Mesothelial cell of epicardium (in vitro differentiated cells): ENCODE measurements at regions not wholly inside any gene's neighbourhood (a gene's known extent, or its start where the extent isn't known, plus 50 kb on each side); places are given as distances from the start of the nearest gene placed in this dataset.
A peak's percentile ranks its signal among the peaks of the same experiment; 100 is the strongest.
"Not testable (repeated sequence)": the region's sequence is repeated elsewhere in the genome, so short reads cannot be mapped to it uniquely, and the experiment has no call there.

Experiments
- DNase-seq, 2 experiments: peaks; one replicate each; pipeline ENCODE4 v3.0.0; 2021; ENCODE audit warnings: low spot score in 2 of 2; ENCODE audit not compliant: unreplicated experiment in 2 of 2
- H3K27ac Mint-ChIP-seq: 2 replicates; pipeline ENCODE4 v1.8.0; 2021; ENCODE audit warnings: mixed read lengths
- H3K27me3 Mint-ChIP-seq: 2 replicates; pipeline ENCODE4 v1.8.0; 2021; ENCODE audit warnings: low read depth, mixed read lengths
- H3K36me3 Mint-ChIP-seq: 2 replicates; pipeline ENCODE4 v1.8.0; 2021; ENCODE audit warnings: mixed read lengths
- H3K4me1 Mint-ChIP-seq: 2 replicates; pipeline ENCODE4 v1.8.0; 2021; ENCODE audit warnings: mixed read lengths
- H3K4me3 Mint-ChIP-seq: 2 replicates; pipeline ENCODE4 v1.8.0; 2021; ENCODE audit warnings: mild to moderate bottlenecking, moderate library complexity, mixed read lengths
- H3K9me3 Mint-ChIP-seq: 2 replicates; pipeline ENCODE4 v1.8.0; 2021; ENCODE audit warnings: mixed read lengths
- TF ChIP-seq, protein P1 (sequence below): fragments of 200-600 bp; sonication (generic); IDR thresholded peaks from one replicate; pipeline ENCODE4 v1.5.0; 2021; ENCODE audit warnings: antibody characterized with exemption; ENCODE audit not compliant: unreplicated experiment

DNA sequence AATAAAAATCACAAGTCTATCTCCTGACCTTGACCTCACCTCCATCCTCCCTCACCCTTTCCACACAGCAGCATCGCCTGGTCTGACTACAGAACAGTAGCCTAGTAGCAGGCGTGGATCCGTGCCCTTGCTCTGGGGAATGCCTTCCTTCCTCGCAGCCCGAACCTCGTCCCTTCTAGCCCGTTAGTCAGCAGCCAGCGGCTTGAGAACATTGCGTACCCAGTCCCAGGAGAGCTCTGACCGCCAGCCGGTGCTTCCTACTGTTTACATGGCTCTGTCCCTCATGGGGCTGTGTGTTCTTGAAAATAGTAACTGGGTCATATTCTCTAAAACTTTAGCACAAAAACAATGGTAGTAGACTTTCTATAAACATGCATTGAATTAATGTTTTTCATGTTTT, 682.7 kb upstream of the IGFBP3 start:
- no peaks in the 10 kb centered on the region for H3K9me3 Mint-ChIP-seq
- H3K27me3 Mint-ChIP-seq: no peaks in the 10 kb centered on the region
- TF ChIP-seq, protein P1, sequence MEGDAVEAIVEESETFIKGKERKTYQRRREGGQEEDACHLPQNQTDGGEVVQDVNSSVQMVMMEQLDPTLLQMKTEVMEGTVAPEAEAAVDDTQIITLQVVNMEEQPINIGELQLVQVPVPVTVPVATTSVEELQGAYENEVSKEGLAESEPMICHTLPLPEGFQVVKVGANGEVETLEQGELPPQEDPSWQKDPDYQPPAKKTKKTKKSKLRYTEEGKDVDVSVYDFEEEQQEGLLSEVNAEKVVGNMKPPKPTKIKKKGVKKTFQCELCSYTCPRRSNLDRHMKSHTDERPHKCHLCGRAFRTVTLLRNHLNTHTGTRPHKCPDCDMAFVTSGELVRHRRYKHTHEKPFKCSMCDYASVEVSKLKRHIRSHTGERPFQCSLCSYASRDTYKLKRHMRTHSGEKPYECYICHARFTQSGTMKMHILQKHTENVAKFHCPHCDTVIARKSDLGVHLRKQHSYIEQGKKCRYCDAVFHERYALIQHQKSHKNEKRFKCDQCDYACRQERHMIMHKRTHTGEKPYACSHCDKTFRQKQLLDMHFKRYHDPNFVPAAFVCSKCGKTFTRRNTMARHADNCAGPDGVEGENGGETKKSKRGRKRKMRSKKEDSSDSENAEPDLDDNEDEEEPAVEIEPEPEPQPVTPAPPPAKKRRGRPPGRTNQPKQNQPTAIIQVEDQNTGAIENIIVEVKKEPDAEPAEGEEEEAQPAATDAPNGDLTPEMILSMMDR: no peak
- no peak for DNase-seq
- H3K4me3 Mint-ChIP-seq: no peak overlapping the region
- no peaks in the 10 kb centered on the region for H3K36me3 Mint-ChIP-seq
- peaks cover 72% of the 10 kb centered on the region for H3K4me1 Mint-ChIP-seq
- H3K27ac Mint-ChIP-seq: peak overlapping the region; percentile 96

DNA sequence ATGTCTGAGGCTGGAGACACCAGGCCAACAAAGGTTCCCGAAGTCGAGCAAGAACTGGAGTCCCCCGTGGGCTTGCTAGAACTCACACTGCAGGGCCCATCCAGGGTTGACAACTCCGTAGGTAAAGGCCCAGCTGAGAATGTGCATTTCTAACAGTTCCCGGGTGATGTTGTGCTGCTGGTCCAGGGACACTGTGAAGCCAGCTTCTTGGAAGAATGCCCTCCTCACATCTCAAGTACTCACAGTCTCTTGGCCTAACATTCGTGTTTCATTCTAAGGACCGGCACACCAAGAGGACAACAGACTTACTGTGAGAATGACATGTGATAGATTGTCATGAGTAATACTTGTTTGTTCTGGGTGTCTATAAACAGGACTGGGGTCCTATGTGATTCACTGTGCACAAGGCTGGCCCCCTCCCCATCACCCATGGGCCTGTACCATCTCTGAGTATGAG, 682.3 kb upstream of the IGFBP3 start:
- Mint-ChIP-seq H3K27ac (peak overlapping the region; percentile 96), H3K27me3 (no peaks in the 10 kb centered on the region), H3K4me3 (no peak overlapping the region), H3K4me1 (peaks cover 67% of the 10 kb centered on the region), H3K9me3 (no peaks in the 10 kb centered on the region), H3K36me3 (no peaks in the 10 kb centered on the region)
- TF ChIP-seq, protein P1: no peak
- no peak for DNase-seq

DNA sequence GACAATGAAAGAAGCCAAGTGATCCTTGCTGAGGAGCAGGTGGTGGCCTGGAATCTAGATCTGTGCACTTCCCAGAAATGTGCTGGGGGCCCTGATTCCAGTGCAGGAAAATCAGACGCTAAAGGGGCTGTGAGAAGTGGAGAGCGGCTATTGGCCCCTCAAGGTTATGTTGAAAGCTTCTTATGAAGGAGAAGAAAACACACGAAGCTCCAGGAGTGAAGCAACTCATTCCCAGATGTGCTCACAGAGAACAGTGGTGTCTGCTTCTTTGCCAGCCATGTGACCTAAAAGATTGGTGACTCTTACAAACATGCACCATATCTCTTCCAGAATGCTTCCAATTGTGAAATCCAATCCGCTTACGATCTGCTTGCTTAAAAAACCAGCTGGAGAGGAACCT, 679.3 kb upstream of the IGFBP3 start:
- Mint-ChIP-seq H3K27me3 (no peaks in the 10 kb centered on the region), H3K36me3 (peaks cover 8% of the 10 kb centered on the region), H3K27ac (peak overlapping the region; percentile 45), H3K4me3 (no peak overlapping the region), H3K4me1 (peaks cover 48% of the 10 kb centered on the region), H3K9me3 (peaks cover 9% of the 10 kb centered on the region)
- TF ChIP-seq, protein P1: no peak
- DNase-seq: no peak

DNA sequence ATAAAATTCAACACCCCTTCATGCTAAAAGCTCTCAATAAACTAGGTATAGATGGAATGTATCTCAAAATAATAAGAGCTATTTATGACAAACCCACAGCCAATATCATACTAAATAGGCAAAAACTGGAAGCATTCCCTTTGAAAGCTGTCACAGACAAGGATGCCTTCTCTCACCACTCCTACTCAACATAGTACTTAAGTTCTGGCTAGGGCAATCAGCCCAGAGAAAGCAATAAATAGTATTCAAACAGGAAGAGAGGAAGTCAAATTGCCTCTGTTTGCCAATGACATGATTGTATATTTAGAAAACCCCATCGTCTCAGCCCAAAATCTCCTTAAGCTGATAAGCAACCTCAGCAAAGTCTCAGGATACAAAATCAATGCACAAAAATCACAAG, 673.8 kb upstream of the IGFBP3 start:
- not testable (repeated sequence) for H3K4me3 Mint-ChIP-seq, H3K27me3 Mint-ChIP-seq, H3K4me1 Mint-ChIP-seq, H3K27ac Mint-ChIP-seq, DNase-seq
- peaks cover 42% of the 10 kb centered on the region for H3K9me3 Mint-ChIP-seq
- H3K36me3 Mint-ChIP-seq: peaks cover 36% of the 10 kb centered on the region

DNA sequence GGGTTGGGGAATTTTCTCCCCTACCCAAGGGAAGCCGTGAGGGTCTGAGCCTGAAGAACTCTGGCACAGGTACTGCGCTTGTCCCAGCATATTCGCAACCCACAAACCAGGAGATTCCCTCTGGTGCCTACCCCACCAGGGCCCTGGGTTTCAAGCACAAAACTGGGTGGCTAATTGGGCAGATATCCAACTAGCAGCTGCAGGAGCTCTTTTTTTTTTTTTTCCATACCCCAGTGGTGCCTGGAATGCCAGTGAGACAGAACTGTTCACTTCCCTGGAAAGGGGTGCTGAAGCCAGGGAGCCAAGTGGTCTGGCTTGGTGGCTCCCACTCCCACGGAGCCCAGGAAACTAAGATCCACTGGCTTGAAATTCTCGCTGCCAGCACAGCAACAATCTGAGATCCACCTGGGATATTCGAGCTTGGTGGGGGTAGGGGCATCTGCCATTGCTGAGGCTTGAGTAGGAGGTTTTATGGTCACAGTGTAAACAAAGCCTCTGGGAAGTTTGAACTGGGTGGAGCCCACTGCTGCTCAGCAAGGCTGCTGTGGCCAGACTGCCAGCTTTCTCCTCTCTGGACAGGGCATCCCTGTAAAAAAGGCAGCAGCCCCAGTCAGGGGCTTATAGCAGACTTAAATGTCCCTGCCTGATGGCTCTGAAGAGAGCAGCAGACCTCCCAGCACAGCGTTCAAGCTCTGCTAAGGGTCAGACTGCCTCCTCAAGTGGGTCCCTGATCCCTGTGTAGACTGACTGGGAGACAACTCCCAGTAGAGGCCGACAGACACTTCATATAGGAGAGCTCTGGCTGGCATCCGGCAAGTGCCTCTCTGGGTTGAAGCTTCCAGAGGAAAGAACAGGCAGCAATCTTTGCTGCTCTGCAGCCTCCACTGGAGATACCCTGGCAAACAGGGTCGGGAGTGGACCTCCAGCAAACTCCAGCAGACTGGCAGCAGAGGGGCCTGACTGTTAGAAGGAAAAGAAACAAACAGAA, 670.1 kb upstream of the IGFBP3 start:
- not testable (repeated sequence) for H3K27ac Mint-ChIP-seq, DNase-seq, H3K4me3 Mint-ChIP-seq, H3K27me3 Mint-ChIP-seq
- peaks cover 40% of the 10 kb centered on the region for H3K9me3 Mint-ChIP-seq
- H3K4me1 Mint-ChIP-seq: peaks cover 13% of the 10 kb centered on the region
- peaks cover 35% of the 10 kb centered on the region for H3K36me3 Mint-ChIP-seq

DNA sequence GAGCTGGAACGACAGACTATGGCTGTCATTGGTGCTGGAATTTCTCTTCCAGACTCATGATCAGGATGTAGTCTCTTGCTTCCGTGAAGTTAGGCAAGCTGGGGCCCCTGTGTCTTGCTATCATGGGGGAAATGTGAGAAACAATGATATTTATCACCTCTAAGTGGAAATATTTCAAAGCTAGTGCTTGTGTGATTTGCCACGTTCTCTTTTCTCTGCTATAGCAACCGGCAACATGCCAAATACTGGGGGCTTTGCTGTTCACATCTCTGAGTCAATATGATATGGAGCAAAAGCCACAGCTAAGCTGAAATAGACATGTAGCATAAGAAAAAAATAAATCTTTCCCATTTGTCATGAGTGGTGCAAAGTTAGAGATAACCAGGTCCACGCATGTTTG, 668.2 kb upstream of the IGFBP3 start:
- Mint-ChIP-seq H3K27ac (peak overlapping the region; percentile 48), H3K4me1 (peaks cover 22% of the 10 kb centered on the region), H3K4me3 (no peak overlapping the region), H3K27me3 (no peaks in the 10 kb centered on the region), H3K9me3 (peaks cover 28% of the 10 kb centered on the region), H3K36me3 (peaks cover 19% of the 10 kb centered on the region)
- TF ChIP-seq, protein P1: no peak
- DNase-seq: no peak
